HepG2 (cell line): ENCODE measurements at regions not wholly inside any gene's neighbourhood (a gene's known extent, or its start where the extent isn't known, plus 50 kb on each side); places are given as distances from the start of the nearest gene placed in this dataset.

Experiments
- ATAC-seq: fragments of 200-7000 bp; cut with Tn5 transposase; 3 replicates; pipeline ENCODE4 v1.9.1; 2020; ENCODE audit warnings: mild to moderate bottlenecking, moderate library complexity
- BruUV-seq: library from RNA; stranded (reverse); fragments of 400-500 nt; replicated peaks from 2 replicates; lab custom pipeline; 2021; lab: Mats Ljungman, UMichigan
- CTCF ChIA-PET: fragments of 300-600 bp; formaldehyde crosslinking; extraction: SDS; loops from one replicate; lab custom pipeline; 2021; ENCODE audit warnings: low total read pairs, inconsistent platforms, low intra/inter-chr PET ratio; lab: Yijun Ruan, JAX
- POLR2A ChIA-PET: fragments of 350-600 bp; sonication (Branson Sonifier 250); formaldehyde crosslinking; loops from one replicate; lab custom pipeline; 2020; ENCODE audit warnings: antibody characterized with exemption, inconsistent platforms; lab: Yijun Ruan, JAX
- DNase-seq: peaks from one replicate; pipeline ENCODE4 v3.0.0-alpha.2; 2015; ENCODE audit warnings: low spot score
- FAIRE-seq: peaks from 3 replicates; lab custom pipeline; 2011; peaks lifted over from hg19 to GRCh38; lab: Jason Lieb, UNC
- H2AFZ ChIP-seq: one replicate; pipeline ENCODE4 v1.6.1; 2011; ENCODE audit warnings: low read length, inconsistent platforms
- H3K27ac ChIP-seq: fragments of 300-600 bp; 3 replicates; pipeline ENCODE4 v1.8.0; 2011; ENCODE audit warnings: mixed run types, mild to moderate bottlenecking, mixed read lengths, low read length, inconsistent platforms; ENCODE audit not compliant: insufficient read depth; ENCODE audit errors: extremely low read length
- H3K27me3 ChIP-seq, 2 experiments: fragments of 200-600 bp in 1 of 2; 2 replicates in 1 of 2; 3 replicates in 1 of 2; pipeline versions ENCODE4 v1.6.0 to v1.8.0; 2011; ENCODE audit warnings: low read length in 2 of 2, mild to moderate bottlenecking in 2 of 2, moderate library complexity in 2 of 2, inconsistent platforms in 1 of 2; ENCODE audit not compliant: insufficient read depth in 2 of 2, control insufficient read depth in 1 of 2
- H3K36me3 ChIP-seq, 2 experiments: fragments of 200-600 bp in 1 of 2; replicated peaks in 1 of 2; 2 replicates in 1 of 2; 3 replicates in 1 of 2; pipeline versions ENCODE4 v1.5.1 to v1.8.0; 2011; ENCODE audit warnings: low read length in 2 of 2, inconsistent platforms in 1 of 2; ENCODE audit not compliant: insufficient read depth in 2 of 2, control insufficient read depth in 1 of 2
- H3K4me1 ChIP-seq: 2 replicates; pipeline ENCODE4 v1.5.1; 2012; ENCODE audit warnings: low read length, inconsistent platforms; ENCODE audit not compliant: insufficient read depth
- H3K4me2 ChIP-seq: 2 replicates; pipeline ENCODE4 v1.6.0; 2011; ENCODE audit warnings: low read depth, low read length, inconsistent platforms
- H3K4me3 ChIP-seq, 3 experiments: fragments of 200-600 bp in 1 of 3; sonication (generic), shearing (Covaris generic) in 1 of 3; replicated peaks in 1 of 3; 2 replicates each; pipeline ENCODE4 v1.5.1; 2011 to 2016; ENCODE audit warnings: low read length in 3 of 3, inconsistent platforms in 2 of 3, low read depth in 2 of 3, mild to moderate bottlenecking in 2 of 3, control low read depth in 1 of 3, mixed read lengths in 1 of 3; ENCODE audit not compliant: insufficient read depth in 1 of 3
- H3K79me2 ChIP-seq: one replicate; pipeline ENCODE4 v1.6.1; 2011; ENCODE audit warnings: low read length, inconsistent platforms; ENCODE audit not compliant: insufficient read depth
- H3K9ac ChIP-seq: 2 replicates; pipeline ENCODE4 v1.6.0; 2011; ENCODE audit warnings: mild to moderate bottlenecking, low read depth, low read length, inconsistent platforms; ENCODE audit not compliant: insufficient read depth
- H3K9me3 ChIP-seq: 2 replicates; pipeline ENCODE4 v1.5.1; 2012; ENCODE audit warnings: mild to moderate bottlenecking, low read length
- H4K20me1 ChIP-seq: 2 replicates; pipeline ENCODE4 v1.6.0; 2011; ENCODE audit warnings: inconsistent platforms, mild to moderate bottlenecking, low read length, moderate library complexity; ENCODE audit not compliant: insufficient read depth
- KLF15 ChIP-seq: sonication (generic); formaldehyde crosslinking; IDR thresholded peaks from 2 replicates; pipeline ENCODE4 v1.8.1; 2023; ENCODE audit warnings: borderline replicate concordance, mild to moderate bottlenecking, inconsistent platforms, missing genetic modification reagents, mixed read lengths
- MTA1 ChIP-seq: sonication (generic); formaldehyde crosslinking; IDR thresholded peaks from 2 replicates; pipeline ENCODE4 v1.4.0; 2020; ENCODE audit warnings: missing genetic modification reagents, mild to moderate bottlenecking, borderline replicate concordance
- SOX6 ChIP-seq, 2 experiments: fragments of 450-650 bp in 1 of 2; sonication (generic) in 1 of 2; formaldehyde crosslinking in 1 of 2; IDR thresholded peaks; 2 replicates each; pipeline versions ENCODE4 v1.4.0 to v1.6.1; 2017 to 2020; ENCODE audit warnings: antibody characterized with exemption in 1 of 2, mild to moderate bottlenecking in 1 of 2, missing genetic modification reagents in 1 of 2
- ZIK1 ChIP-seq: sonication (generic); formaldehyde crosslinking; IDR thresholded peaks from 2 replicates; pipeline ENCODE4 v1.5.0; 2020; ENCODE audit warnings: mild to moderate bottlenecking, low read depth, missing genetic modification reagents, borderline replicate concordance
- ZNF180 ChIP-seq: sonication (generic); formaldehyde crosslinking; IDR thresholded peaks from 2 replicates; pipeline ENCODE4 v1.4.0; 2020; ENCODE audit warnings: low read depth, missing genetic modification reagents, borderline replicate concordance
- ZNF326 ChIP-seq: sonication (generic); formaldehyde crosslinking; IDR thresholded peaks from 2 replicates; pipeline ENCODE4 v1.4.0; 2020; ENCODE audit warnings: missing genetic modification reagents, borderline replicate concordance
- ZNF607 ChIP-seq: sonication (generic); formaldehyde crosslinking; IDR thresholded peaks from 2 replicates; pipeline ENCODE4 v1.5.1; 2020; ENCODE audit warnings: missing genetic modification reagents, mild to moderate bottlenecking, borderline replicate concordance
- ZNF672 ChIP-seq: sonication (generic); formaldehyde crosslinking; IDR thresholded peaks from 2 replicates; pipeline ENCODE4 v1.8.1; 2022; ENCODE audit warnings: missing genetic modification reagents
- ZNF674 ChIP-seq: sonication (generic); formaldehyde crosslinking; IDR thresholded peaks from 2 replicates; pipeline ENCODE4 v1.5.0; 2020; ENCODE audit warnings: low read depth, mild to moderate bottlenecking, missing genetic modification reagents
- ZNF709 ChIP-seq: sonication (generic); formaldehyde crosslinking; IDR thresholded peaks from 2 replicates; pipeline ENCODE4 v1.5.0; 2020; ENCODE audit warnings: mild to moderate bottlenecking, missing genetic modification reagents
- in situ Hi-C: cut with HindIII; loops from 2 replicates; pipeline ENCODE4 v1.10.0; 2017; ENCODE audit warnings: low pct_unique_long_range_greater_than_20kb; ENCODE audit not compliant: extremely low pct_ligation_motif_present
- intact Hi-C: fragments of 100-400 bp; cut with micrococcal nuclease; formaldehyde crosslinking; loops from one replicate; pipeline ENCODE4 v1.10.0; 2022; ENCODE audit not compliant: unreplicated experiment

DNA sequence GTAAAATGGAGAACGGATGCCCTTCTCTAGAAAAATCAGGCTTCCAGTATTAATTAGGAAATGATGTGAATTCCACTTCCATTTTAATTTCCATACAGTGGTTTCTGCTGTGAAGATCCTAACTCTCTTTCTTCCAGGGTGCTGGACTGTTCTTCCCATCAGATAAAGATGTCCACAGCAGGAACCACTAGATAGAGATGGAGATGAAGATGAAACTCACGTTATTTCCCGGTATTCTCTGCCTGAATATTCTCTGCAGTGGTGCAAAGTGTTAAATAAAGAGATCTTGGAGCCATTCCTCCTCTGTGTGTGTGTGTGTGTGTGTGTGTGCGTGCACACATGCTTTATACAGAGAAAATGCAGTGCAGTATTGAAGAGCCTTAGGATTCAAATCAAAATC is 727.5 kb downstream of the KCNJ2 start (continued):
- TF ChIP-seq ZNF672 (no peak), ZNF674 (CRISPR knock-in tag) (no peak), SOX6 (IDR thresholded peaks at IDR 0.05) (no peak), SOX6 (CRISPR knock-in tag; IDR thresholded peaks at IDR 0.05) (no peak), KLF15 (no peak), ZNF180 (CRISPR knock-in tag) (no peak), ZIK1 (CRISPR knock-in tag) (no peak), ZNF326 (CRISPR knock-in tag) (no peak), ZNF709 (CRISPR knock-in tag) (no peak)

DNA sequence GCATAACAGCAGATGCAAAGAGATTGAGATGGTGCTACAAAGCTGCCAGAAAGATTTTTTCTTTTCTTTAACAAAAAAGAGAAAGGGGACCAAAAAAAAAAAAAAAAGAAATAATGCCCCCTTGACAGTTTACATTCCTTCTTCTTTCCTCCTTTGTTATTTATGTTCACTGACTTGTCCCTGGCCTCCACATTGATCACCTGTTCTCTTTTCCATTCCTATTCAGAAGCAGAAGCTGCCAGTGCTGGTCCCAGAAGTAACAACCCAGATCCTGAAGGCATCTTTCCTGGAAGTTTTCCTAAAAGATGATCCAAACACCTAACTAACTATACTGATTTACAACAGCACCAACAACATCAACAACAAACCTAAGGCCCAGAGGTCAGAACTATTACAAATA is 728.1 kb downstream of the KCNJ2 start:
- Histone ChIP-seq H4K20me1 (no peaks in the 10 kb centered on the region), H3K36me3 (no peaks in the 10 kb centered on the region), H3K4me2 (no peak overlapping the region), H3K4me1 (no peaks in the 10 kb centered on the region), H3K4me3 (no peak overlapping the region), H3K9me3 (peaks cover 94% of the 10 kb centered on the region), H3K9ac (no peak overlapping the region), H3K27ac (no peak overlapping the region), H3K79me2 (no peaks in the 10 kb centered on the region), H3K27me3 (no peaks in the 10 kb centered on the region), H2AFZ (no peak overlapping the region)
- TF ChIP-seq MTA1, result no peak
- no peak for TF ChIP-seq ZNF607
- no peak for DNase-seq
- in situ Hi-C loops, result no loop called here
- ATAC-seq, result no peak
- intact Hi-C loops, result no loop called here
- no peak for FAIRE-seq
- ChIA-PET POLR2A (no interaction called here), CTCF (no interaction called here)
- BruUV-seq, result no TSS peak
